Neural cell (in vitro differentiated cells): ENCODE measurements at regions not wholly inside any gene's neighbourhood (a gene's known extent, or its start where the extent isn't known, plus 50 kb on each side); places are given as distances from the start of the nearest gene placed in this dataset.

ENCODE experiments used
- CTCF ChIP-seq: fragments of 450-650 bp; IDR thresholded peaks from 2 replicates; pipeline ENCODE4 v1.5.1; 2014; ENCODE audit warnings: antibody characterized with exemption, mild to moderate bottlenecking, moderate library complexity; ENCODE audit not compliant: poor library complexity, severe bottlenecking
- EP300 ChIP-seq: fragments of 450-650 bp; conservative IDR thresholded peaks from 2 replicates; pipeline ENCODE4 v1.6.1; 2014; ENCODE audit warnings: antibody characterized with exemption, mild to moderate bottlenecking, moderate library complexity; ENCODE audit not compliant: poor library complexity, severe bottlenecking
- EZH2 ChIP-seq: fragments of 200-600, 300-800 bp; shearing (Covaris generic), sonication (generic); IDR thresholded peaks from 2 replicates; pipeline ENCODE4 v1.6.1; 2014; ENCODE audit warnings: antibody characterized with exemption, low read length, borderline replicate concordance, mild to moderate bottlenecking; ENCODE audit not compliant: insufficient read depth, poor library complexity, severe bottlenecking
- MXI1 ChIP-seq: fragments of 450-650 bp; conservative IDR thresholded peaks from 2 replicates; pipeline ENCODE4 v1.6.1; 2014; ENCODE audit warnings: antibody characterized with exemption, mild to moderate bottlenecking; ENCODE audit not compliant: poor library complexity, severe bottlenecking
- POLR2AphosphoS5 ChIP-seq: IDR thresholded peaks from 2 replicates; pipeline ENCODE4 v1.6.1; 2012
- REST ChIP-seq: IDR thresholded peaks from 2 replicates; pipeline ENCODE4 v1.6.1; 2012; ENCODE audit warnings: borderline replicate concordance
- TAF1 ChIP-seq: IDR thresholded peaks from 2 replicates; pipeline ENCODE4 v1.6.1; 2012; ENCODE audit warnings: low read depth

GRCh38 chr6:67433124-67433523 lies 1202.0 kb upstream of the ADGRB3 start:
- TF ChIP-seq CTCF (no peak), POLR2AphosphoS5 (no peak), TAF1 (no peak), EZH2 (no peak), REST (no peak), EP300 (no peak), MXI1 (no peak)
